ENCODE measurements at regions not wholly inside any gene's neighbourhood (a gene's known extent, or its start where the extent isn't known, plus 50 kb on each side); places are given as distances from the start of the nearest gene placed in this dataset.

GRCh38 chr17:36856222-36856621 lies 81.1 kb upstream of the LHX1 start:
- TF ChIP-seq CTCF (IDR thresholded peaks at IDR 0.05; ENCODE audit: insufficient read depth, low read depth, low read length) (no peak), EZH2 (IDR thresholded peaks at IDR 0.05; ENCODE audit: insufficient read depth, low read length) (no peak)
